OCI-LY7 (cell line): ENCODE measurements at regions not wholly inside any gene's neighbourhood (a gene's known extent, or its start where the extent isn't known, plus 50 kb on each side); places are given as distances from the start of the nearest gene placed in this dataset.

Source experiments
- BruUV-seq: library from RNA; stranded (reverse); fragments of 400-500 nt; replicated peaks from 2 replicates; lab custom pipeline; 2021; lab: Mats Ljungman, UMichigan
- CTCF ChIA-PET: fragments of 300-600 bp; sonication (Branson Sonifier 250); formaldehyde crosslinking; loops from one replicate; lab custom pipeline; 2022; ENCODE audit warnings: antibody characterized with exemption; ENCODE audit not compliant: unreplicated experiment; lab: Charles Lee
- POLR2A ChIA-PET: fragments of 300-600 bp; sonication (Branson Sonifier 250); formaldehyde crosslinking; loops from one replicate; lab custom pipeline; 2022; ENCODE audit warnings: antibody characterized with exemption; lab: Charles Lee
- DNase-seq: peaks from one replicate; pipeline ENCODE4 v3.0.0-alpha.2; 2015; ENCODE audit warnings: low spot score
- H2AFZ ChIP-seq: fragments of 200-600 bp; sonication (generic), shearing (Covaris generic); 2 replicates; pipeline ENCODE4 v1.6.1; 2014; ENCODE audit warnings: mild to moderate bottlenecking, antibody characterized with exemption, low read length, moderate library complexity
- H3K27ac ChIP-seq: fragments of 200-600 bp; sonication (generic); 2 replicates; pipeline ENCODE4 v1.5.1; 2014; ENCODE audit warnings: mixed run types, low read depth, mild to moderate bottlenecking, moderate library complexity, low read length, inconsistent platforms; ENCODE audit not compliant: poor library complexity, severe bottlenecking
- H3K36me3 ChIP-seq: fragments of 200-600 bp; sonication (generic); 2 replicates; pipeline ENCODE4 v1.6.1; 2014; ENCODE audit warnings: mild to moderate bottlenecking, antibody characterized with exemption, low read length, moderate library complexity, mixed read lengths; ENCODE audit not compliant: insufficient read depth
- H3K4me1 ChIP-seq: fragments of 200-600 bp; sonication (generic); 2 replicates; pipeline ENCODE4 v1.5.1; 2014; ENCODE audit warnings: mild to moderate bottlenecking, low read length; ENCODE audit not compliant: insufficient read depth, poor library complexity, severe bottlenecking
- H3K4me2 ChIP-seq: fragments of 200-600 bp; sonication (generic); 2 replicates; pipeline ENCODE4 v1.6.1; 2014; ENCODE audit warnings: mild to moderate bottlenecking, low read length
- H3K4me3 ChIP-seq: fragments of 200-600 bp; sonication (generic); 2 replicates; pipeline ENCODE4 v1.5.1; 2014; ENCODE audit warnings: mild to moderate bottlenecking, low read depth, low read length; ENCODE audit not compliant: poor library complexity, severe bottlenecking
- H3K79me2 ChIP-seq: fragments of 200-600 bp; sonication (generic); 2 replicates; pipeline ENCODE4 v1.6.1; 2016; ENCODE audit warnings: low read depth, mild to moderate bottlenecking, low read length, moderate library complexity, mixed read lengths; ENCODE audit not compliant: insufficient read depth
- H3K9me2 ChIP-seq: fragments of 200-600 bp; sonication (generic); 2 replicates; pipeline ENCODE4 v1.6.1; 2016; ENCODE audit warnings: mild to moderate bottlenecking, low read length, mixed read lengths; ENCODE audit not compliant: insufficient read depth
- H3K9me3 ChIP-seq: fragments of 200-600 bp; sonication (generic); 2 replicates; pipeline ENCODE4 v1.6.1; 2014; ENCODE audit warnings: mild to moderate bottlenecking, mixed run types, low read length, mixed read lengths
- H4K20me1 ChIP-seq: fragments of 200-600 bp; sonication (generic); 2 replicates; pipeline ENCODE4 v1.6.1; 2014; ENCODE audit warnings: mild to moderate bottlenecking, antibody characterized with exemption, low read length, moderate library complexity, mixed read lengths; ENCODE audit not compliant: insufficient read depth
- CTCF ChIP-seq: fragments of 200-600 bp; sonication (generic); conservative IDR thresholded peaks from 2 replicates; pipeline ENCODE4 v1.5.1; 2014; ENCODE audit warnings: mild to moderate bottlenecking, antibody characterized with exemption, low read length, moderate library complexity, mixed read lengths
- EZH2phosphoT487 ChIP-seq: fragments of 200-600 bp; sonication (generic); IDR thresholded peaks from 2 replicates; pipeline ENCODE4 v1.6.1; 2018; ENCODE audit warnings: low read depth, borderline replicate concordance, mild to moderate bottlenecking, mixed run types, antibody characterized with exemption, low read length, moderate library complexity, mixed read lengths
- intact Hi-C: fragments of 100-400 bp; cut with micrococcal nuclease; formaldehyde crosslinking; loops from one replicate; pipeline ENCODE4 v1.10.0; 2022; ENCODE audit not compliant: unreplicated experiment

- no peak overlapping the region for H3K27ac ChIP-seq
- H3K79me2 ChIP-seq, result no peaks in the 10 kb centered on the region
- no peaks in the 10 kb centered on the region for H3K4me1 ChIP-seq
- TF ChIP-seq CTCF, result no peak
- TF ChIP-seq EZH2phosphoT487, result no peak
- H2AFZ ChIP-seq, result no peak overlapping the region
- no TSS peak for BruUV-seq
- no peaks in the 10 kb centered on the region for H4K20me1 ChIP-seq
- POLR2A ChIA-PET, result interaction anchor here (0.5 to 0.8 kb wide), 2 partner anchors 10 to 297 kb away, joined by 3 read pairs; no protein-coding TSS in a partner anchor
- DNase-seq, result no peak
- CTCF ChIA-PET, result no interaction called here
- intact Hi-C loops, result no loop called here
- no peaks in the 10 kb centered on the region for H3K9me3 ChIP-seq
- no peak overlapping the region for H3K4me3 ChIP-seq
- H3K4me2 ChIP-seq, result no peak overlapping the region
- no peaks in the 10 kb centered on the region for H3K9me2 ChIP-seq
- no peaks in the 10 kb centered on the region for H3K36me3 ChIP-seq
Measured at GRCh38 chr9:115615000-115615401, 497.0 kb upstream of the TNC start.

GRCh38 chr9:115615821-115616665 lies 498.1 kb upstream of the TNC start:
- no peak overlapping the region for H2AFZ ChIP-seq
- TF ChIP-seq EZH2phosphoT487 (no peak), CTCF (no peak)
- no peaks in the 10 kb centered on the region for H3K4me1 ChIP-seq
- no peak overlapping the region for H3K4me2 ChIP-seq
- no peak overlapping the region for H3K27ac ChIP-seq
- CTCF ChIA-PET, result no interaction called here
- no TSS peak for BruUV-seq
- H4K20me1 ChIP-seq, result no peaks in the 10 kb centered on the region
- intact Hi-C loops, result no loop called here
- POLR2A ChIA-PET, result no interaction called here
- H3K79me2 ChIP-seq, result no peaks in the 10 kb centered on the region
- H3K4me3 ChIP-seq, result no peak overlapping the region
- H3K36me3 ChIP-seq, result no peaks in the 10 kb centered on the region
- H3K9me3 ChIP-seq, result no peaks in the 10 kb centered on the region
- H3K9me2 ChIP-seq, result no peaks in the 10 kb centered on the region
- no peak for DNase-seq

- no peak overlapping the region for H3K4me3 ChIP-seq
- TF ChIP-seq EZH2phosphoT487, result no peak
- TF ChIP-seq CTCF, result no peak
- ChIA-PET POLR2A (no interaction called here), CTCF (no interaction called here)
- no peak overlapping the region for H3K27ac ChIP-seq
- intact Hi-C loops, result no loop called here
- H3K36me3 ChIP-seq, result no peaks in the 10 kb centered on the region
- no peaks in the 10 kb centered on the region for H3K4me1 ChIP-seq
- no peak overlapping the region for H2AFZ ChIP-seq
- no peaks in the 10 kb centered on the region for H3K9me3 ChIP-seq
- no TSS peak for BruUV-seq
- H3K9me2 ChIP-seq, result no peaks in the 10 kb centered on the region
- no peaks in the 10 kb centered on the region for H3K79me2 ChIP-seq
- no peaks in the 10 kb centered on the region for H4K20me1 ChIP-seq
- no peak overlapping the region for H3K4me2 ChIP-seq
- no peak for DNase-seq
Measured at GRCh38 chr9:115616666-115617239, 498.8 kb upstream of the TNC start.
